Stimulated activated CD4-positive, alpha-beta T cell treated with anti-CD3 and anti-CD28 coated beads, Interleukin-15, amount 100 ng/mL, for 48 hours (primary cell): ENCODE measurements at regions not wholly inside any gene's neighbourhood (a gene's known extent, or its start where the extent isn't known, plus 50 kb on each side); places are given as distances from the start of the nearest gene placed in this dataset.

Experiments used
- DNase-seq, 2 donors: peaks; one replicate each; pipeline ENCODE4 v3.0.0-alpha.2; 2020; ENCODE audit warnings: low read depth in 2 of 2

GRCh38 chr11:71201936-71202597 lies 50.3 kb downstream of the SHANK2 start:
- DNase-seq: no peak

GRCh38 chr11:71201231-71201630 lies 51.1 kb downstream of the SHANK2 start:
- DNase-seq: no peak

GRCh38 chr11:71200761-71201160 lies 51.6 kb downstream of the SHANK2 start:
- DNase-seq: no peak

GRCh38 chr11:71200172-71200716 lies 52.1 kb downstream of the SHANK2 start:
- DNase-seq: no peak

GRCh38 chr11:71199226-71199820 lies 53.1 kb downstream of the SHANK2 start:
- no peak for DNase-seq

GRCh38 chr11:71198823-71199165 lies 53.6 kb downstream of the SHANK2 start:
- no peak for DNase-seq

- DNase-seq: no peak
Measured at GRCh38 chr11:71198141-71198822, 54.1 kb downstream of the SHANK2 start.

GRCh38 chr11:71197096-71197495 lies 55.3 kb downstream of the SHANK2 start:
- no peak for DNase-seq

GRCh38 chr11:71194710-71195109 lies 57.7 kb downstream of the SHANK2 start:
- DNase-seq: no peak

- no peak for DNase-seq
Measured at GRCh38 chr11:71193431-71193830, 58.9 kb downstream of the SHANK2 start.

GRCh38 chr11:71192629-71193028 lies 59.7 kb downstream of the SHANK2 start:
- no peak for DNase-seq

GRCh38 chr11:71191201-71191600 lies 61.2 kb downstream of the SHANK2 start:
- DNase-seq: no peak

- DNase-seq: no peak
Measured at GRCh38 chr11:71190551-71190950, 61.8 kb downstream of the SHANK2 start.

GRCh38 chr11:71189768-71190315 lies 62.5 kb downstream of the SHANK2 start:
- no peak for DNase-seq

- DNase-seq: no peak
Measured at GRCh38 chr11:71188886-71189767, 63.2 kb downstream of the SHANK2 start.

- DNase-seq: no peak
Measured at GRCh38 chr11:71188073-71188472, 64.3 kb downstream of the SHANK2 start.

- DNase-seq: no peak
Measured at GRCh38 chr11:71186806-71187205, 65.6 kb downstream of the SHANK2 start.

- no peak for DNase-seq
Measured at GRCh38 chr11:71185411-71185810, 67.0 kb downstream of the SHANK2 start.

GRCh38 chr11:71184421-71185210 lies 67.8 kb downstream of the SHANK2 start:
- DNase-seq: no peak

GRCh38 chr11:71183878-71184277 lies 68.5 kb downstream of the SHANK2 start:
- no peak for DNase-seq
